SK-N-SH (cell line): ENCODE measurements at regions not wholly inside any gene's neighbourhood (a gene's known extent, or its start where the extent isn't known, plus 50 kb on each side); places are given as distances from the start of the nearest gene placed in this dataset.

Experiments
- EP300 ChIP-seq, 2 experiments: IDR thresholded peaks; 2 replicates each; pipeline versions ENCODE4 v1.4.0 to v1.6.1; 2012; ENCODE audit warnings: borderline replicate concordance in 1 of 2, low read depth in 1 of 2, low read length in 1 of 2
- POLR2AphosphoS5 ChIP-seq: IDR thresholded peaks from 2 replicates; pipeline ENCODE4 v1.6.1; 2012; ENCODE audit warnings: low read depth, low read length
- YY1 ChIP-seq: IDR thresholded peaks from 2 replicates; pipeline ENCODE4 v1.4.0; 2012; ENCODE audit warnings: low read depth, mild to moderate bottlenecking
- TF ChIP-seq, protein P1 (sequence below): fragments of 200-600 bp; sonication (generic); IDR thresholded peaks from 2 replicates; pipeline ENCODE4 v1.6.1; 2017; ENCODE audit warnings: antibody characterized with exemption, mild to moderate bottlenecking, moderate library complexity
- TF ChIP-seq, protein P2 (sequence below): fragments of 150-350 bp; IDR thresholded peaks from 2 replicates; pipeline ENCODE4 v1.6.1; 2017; ENCODE audit warnings: antibody characterized with exemption, low read length, low read depth, borderline replicate concordance
- TF ChIP-seq, protein P3 (sequence below): IDR thresholded peaks from 2 replicates; pipeline ENCODE4 v1.6.1; 2012; ENCODE audit warnings: mild to moderate bottlenecking, low read depth, low read length, moderate library complexity
- TF ChIP-seq, protein P4 (sequence below): fragments of 150-350 bp; IDR thresholded peaks from 2 replicates; pipeline ENCODE4 v1.6.1; 2016; ENCODE audit warnings: mild to moderate bottlenecking, low read depth, low read length

DNA sequence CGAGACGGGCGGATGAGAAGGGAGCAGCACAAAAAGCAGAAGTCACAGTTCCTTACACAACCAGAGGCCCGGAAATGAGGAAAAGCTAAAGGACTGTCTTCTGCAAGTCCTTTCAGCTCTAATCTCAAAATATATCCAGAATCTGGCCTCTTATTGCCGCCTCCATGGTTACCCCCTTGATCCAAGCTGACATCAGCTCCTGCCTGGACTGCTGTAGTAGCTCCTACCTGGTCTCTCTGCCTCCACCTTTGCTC, 324.0 kb upstream of the ROPN1 start:
- TF ChIP-seq, protein P1, sequence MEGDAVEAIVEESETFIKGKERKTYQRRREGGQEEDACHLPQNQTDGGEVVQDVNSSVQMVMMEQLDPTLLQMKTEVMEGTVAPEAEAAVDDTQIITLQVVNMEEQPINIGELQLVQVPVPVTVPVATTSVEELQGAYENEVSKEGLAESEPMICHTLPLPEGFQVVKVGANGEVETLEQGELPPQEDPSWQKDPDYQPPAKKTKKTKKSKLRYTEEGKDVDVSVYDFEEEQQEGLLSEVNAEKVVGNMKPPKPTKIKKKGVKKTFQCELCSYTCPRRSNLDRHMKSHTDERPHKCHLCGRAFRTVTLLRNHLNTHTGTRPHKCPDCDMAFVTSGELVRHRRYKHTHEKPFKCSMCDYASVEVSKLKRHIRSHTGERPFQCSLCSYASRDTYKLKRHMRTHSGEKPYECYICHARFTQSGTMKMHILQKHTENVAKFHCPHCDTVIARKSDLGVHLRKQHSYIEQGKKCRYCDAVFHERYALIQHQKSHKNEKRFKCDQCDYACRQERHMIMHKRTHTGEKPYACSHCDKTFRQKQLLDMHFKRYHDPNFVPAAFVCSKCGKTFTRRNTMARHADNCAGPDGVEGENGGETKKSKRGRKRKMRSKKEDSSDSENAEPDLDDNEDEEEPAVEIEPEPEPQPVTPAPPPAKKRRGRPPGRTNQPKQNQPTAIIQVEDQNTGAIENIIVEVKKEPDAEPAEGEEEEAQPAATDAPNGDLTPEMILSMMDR: no peak
- TF ChIP-seq, protein P2, sequence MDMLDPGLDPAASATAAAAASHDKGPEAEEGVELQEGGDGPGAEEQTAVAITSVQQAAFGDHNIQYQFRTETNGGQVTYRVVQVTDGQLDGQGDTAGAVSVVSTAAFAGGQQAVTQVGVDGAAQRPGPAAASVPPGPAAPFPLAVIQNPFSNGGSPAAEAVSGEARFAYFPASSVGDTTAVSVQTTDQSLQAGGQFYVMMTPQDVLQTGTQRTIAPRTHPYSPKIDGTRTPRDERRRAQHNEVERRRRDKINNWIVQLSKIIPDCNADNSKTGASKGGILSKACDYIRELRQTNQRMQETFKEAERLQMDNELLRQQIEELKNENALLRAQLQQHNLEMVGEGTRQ: no peak
- TF ChIP-seq, protein P3, sequence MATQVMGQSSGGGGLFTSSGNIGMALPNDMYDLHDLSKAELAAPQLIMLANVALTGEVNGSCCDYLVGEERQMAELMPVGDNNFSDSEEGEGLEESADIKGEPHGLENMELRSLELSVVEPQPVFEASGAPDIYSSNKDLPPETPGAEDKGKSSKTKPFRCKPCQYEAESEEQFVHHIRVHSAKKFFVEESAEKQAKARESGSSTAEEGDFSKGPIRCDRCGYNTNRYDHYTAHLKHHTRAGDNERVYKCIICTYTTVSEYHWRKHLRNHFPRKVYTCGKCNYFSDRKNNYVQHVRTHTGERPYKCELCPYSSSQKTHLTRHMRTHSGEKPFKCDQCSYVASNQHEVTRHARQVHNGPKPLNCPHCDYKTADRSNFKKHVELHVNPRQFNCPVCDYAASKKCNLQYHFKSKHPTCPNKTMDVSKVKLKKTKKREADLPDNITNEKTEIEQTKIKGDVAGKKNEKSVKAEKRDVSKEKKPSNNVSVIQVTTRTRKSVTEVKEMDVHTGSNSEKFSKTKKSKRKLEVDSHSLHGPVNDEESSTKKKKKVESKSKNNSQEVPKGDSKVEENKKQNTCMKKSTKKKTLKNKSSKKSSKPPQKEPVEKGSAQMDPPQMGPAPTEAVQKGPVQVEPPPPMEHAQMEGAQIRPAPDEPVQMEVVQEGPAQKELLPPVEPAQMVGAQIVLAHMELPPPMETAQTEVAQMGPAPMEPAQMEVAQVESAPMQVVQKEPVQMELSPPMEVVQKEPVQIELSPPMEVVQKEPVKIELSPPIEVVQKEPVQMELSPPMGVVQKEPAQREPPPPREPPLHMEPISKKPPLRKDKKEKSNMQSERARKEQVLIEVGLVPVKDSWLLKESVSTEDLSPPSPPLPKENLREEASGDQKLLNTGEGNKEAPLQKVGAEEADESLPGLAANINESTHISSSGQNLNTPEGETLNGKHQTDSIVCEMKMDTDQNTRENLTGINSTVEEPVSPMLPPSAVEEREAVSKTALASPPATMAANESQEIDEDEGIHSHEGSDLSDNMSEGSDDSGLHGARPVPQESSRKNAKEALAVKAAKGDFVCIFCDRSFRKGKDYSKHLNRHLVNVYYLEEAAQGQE: no peak
- TF ChIP-seq POLR2AphosphoS5: no peak
- TF ChIP-seq YY1: no peak
- TF ChIP-seq, protein P4, sequence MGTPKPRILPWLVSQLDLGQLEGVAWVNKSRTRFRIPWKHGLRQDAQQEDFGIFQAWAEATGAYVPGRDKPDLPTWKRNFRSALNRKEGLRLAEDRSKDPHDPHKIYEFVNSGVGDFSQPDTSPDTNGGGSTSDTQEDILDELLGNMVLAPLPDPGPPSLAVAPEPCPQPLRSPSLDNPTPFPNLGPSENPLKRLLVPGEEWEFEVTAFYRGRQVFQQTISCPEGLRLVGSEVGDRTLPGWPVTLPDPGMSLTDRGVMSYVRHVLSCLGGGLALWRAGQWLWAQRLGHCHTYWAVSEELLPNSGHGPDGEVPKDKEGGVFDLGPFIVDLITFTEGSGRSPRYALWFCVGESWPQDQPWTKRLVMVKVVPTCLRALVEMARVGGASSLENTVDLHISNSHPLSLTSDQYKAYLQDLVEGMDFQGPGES: no peak
- no peak for TF ChIP-seq EP300 (IDR thresholded peaks at IDR 0.05; ENCODE audit: borderline replicate concordance in 1 of 2, low read depth in 1 of 2, low read length in 1 of 2)
